ENCODE measurements at regions not wholly inside any gene's neighbourhood (a gene's known extent, or its start where the extent isn't known, plus 50 kb on each side); places are given as distances from the start of the nearest gene placed in this dataset.

DNA sequence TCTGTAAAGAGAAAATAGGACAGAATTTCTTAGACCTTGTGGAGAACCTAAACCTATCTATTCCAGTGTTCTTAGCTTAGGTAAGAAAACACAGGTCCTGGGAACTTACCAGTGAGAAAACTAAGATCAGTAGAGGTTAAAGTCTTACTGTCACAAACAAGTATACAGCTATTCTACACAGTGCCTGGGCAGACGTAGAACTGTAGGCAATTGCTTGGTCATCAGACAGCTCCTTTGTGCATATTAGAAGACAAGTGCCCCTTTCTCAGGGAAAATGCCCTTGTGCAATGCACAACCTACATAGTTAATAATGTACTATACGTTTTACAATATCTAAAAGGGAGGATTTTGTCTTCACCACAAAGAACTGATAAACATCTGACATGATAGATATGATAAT is 86.6 kb upstream of the JADE1 start:
- TF ChIP-seq, protein P1, sequence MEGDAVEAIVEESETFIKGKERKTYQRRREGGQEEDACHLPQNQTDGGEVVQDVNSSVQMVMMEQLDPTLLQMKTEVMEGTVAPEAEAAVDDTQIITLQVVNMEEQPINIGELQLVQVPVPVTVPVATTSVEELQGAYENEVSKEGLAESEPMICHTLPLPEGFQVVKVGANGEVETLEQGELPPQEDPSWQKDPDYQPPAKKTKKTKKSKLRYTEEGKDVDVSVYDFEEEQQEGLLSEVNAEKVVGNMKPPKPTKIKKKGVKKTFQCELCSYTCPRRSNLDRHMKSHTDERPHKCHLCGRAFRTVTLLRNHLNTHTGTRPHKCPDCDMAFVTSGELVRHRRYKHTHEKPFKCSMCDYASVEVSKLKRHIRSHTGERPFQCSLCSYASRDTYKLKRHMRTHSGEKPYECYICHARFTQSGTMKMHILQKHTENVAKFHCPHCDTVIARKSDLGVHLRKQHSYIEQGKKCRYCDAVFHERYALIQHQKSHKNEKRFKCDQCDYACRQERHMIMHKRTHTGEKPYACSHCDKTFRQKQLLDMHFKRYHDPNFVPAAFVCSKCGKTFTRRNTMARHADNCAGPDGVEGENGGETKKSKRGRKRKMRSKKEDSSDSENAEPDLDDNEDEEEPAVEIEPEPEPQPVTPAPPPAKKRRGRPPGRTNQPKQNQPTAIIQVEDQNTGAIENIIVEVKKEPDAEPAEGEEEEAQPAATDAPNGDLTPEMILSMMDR (tag by site-specific recombination; IDR thresholded peaks at IDR 0.05), result no peak
- TF ChIP-seq ZNF423 (tag by site-specific recombination; IDR thresholded peaks at IDR 0.05) (no peak), ZFP69B (tag by site-specific recombination; IDR thresholded peaks at IDR 0.05) (no peak), ZNF785 (tag by site-specific recombination; IDR thresholded peaks at IDR 0.05) (no peak), SALL2 (tag by site-specific recombination; IDR thresholded peaks at IDR 0.05; ENCODE audit: borderline replicate concordance) (no peak), FEZF1 (tag by site-specific recombination; IDR thresholded peaks at IDR 0.05) (no peak), ZNF169 (tag by site-specific recombination; IDR thresholded peaks at IDR 0.05) (no peak), ZNF473 (tag by site-specific recombination; IDR thresholded peaks at IDR 0.05) (no peak), ZNF223 (tag by site-specific recombination; IDR thresholded peaks at IDR 0.05) (no peak), ZNF24 (tag by site-specific recombination; IDR thresholded peaks at IDR 0.05) (no peak)
- TF ChIP-seq, protein P2, sequence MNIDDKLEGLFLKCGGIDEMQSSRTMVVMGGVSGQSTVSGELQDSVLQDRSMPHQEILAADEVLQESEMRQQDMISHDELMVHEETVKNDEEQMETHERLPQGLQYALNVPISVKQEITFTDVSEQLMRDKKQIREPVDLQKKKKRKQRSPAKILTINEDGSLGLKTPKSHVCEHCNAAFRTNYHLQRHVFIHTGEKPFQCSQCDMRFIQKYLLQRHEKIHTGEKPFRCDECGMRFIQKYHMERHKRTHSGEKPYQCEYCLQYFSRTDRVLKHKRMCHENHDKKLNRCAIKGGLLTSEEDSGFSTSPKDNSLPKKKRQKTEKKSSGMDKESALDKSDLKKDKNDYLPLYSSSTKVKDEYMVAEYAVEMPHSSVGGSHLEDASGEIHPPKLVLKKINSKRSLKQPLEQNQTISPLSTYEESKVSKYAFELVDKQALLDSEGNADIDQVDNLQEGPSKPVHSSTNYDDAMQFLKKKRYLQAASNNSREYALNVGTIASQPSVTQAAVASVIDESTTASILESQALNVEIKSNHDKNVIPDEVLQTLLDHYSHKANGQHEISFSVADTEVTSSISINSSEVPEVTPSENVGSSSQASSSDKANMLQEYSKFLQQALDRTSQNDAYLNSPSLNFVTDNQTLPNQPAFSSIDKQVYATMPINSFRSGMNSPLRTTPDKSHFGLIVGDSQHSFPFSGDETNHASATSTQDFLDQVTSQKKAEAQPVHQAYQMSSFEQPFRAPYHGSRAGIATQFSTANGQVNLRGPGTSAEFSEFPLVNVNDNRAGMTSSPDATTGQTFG (tag by site-specific recombination; IDR thresholded peaks at IDR 0.05; ENCODE audit: borderline replicate concordance), result no peak
- TF ChIP-seq, protein P3, sequence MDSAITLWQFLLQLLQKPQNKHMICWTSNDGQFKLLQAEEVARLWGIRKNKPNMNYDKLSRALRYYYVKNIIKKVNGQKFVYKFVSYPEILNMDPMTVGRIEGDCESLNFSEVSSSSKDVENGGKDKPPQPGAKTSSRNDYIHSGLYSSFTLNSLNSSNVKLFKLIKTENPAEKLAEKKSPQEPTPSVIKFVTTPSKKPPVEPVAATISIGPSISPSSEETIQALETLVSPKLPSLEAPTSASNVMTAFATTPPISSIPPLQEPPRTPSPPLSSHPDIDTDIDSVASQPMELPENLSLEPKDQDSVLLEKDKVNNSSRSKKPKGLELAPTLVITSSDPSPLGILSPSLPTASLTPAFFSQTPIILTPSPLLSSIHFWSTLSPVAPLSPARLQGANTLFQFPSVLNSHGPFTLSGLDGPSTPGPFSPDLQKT (IDR thresholded peaks at IDR 0.05; ENCODE audit: borderline replicate concordance, low read depth, low read length), result no peak

Data from HEK293 (cell line).